ENCODE measurements at regions not wholly inside any gene's neighbourhood (a gene's known extent, or its start where the extent isn't known, plus 50 kb on each side); places are given as distances from the start of the nearest gene placed in this dataset.

DNA sequence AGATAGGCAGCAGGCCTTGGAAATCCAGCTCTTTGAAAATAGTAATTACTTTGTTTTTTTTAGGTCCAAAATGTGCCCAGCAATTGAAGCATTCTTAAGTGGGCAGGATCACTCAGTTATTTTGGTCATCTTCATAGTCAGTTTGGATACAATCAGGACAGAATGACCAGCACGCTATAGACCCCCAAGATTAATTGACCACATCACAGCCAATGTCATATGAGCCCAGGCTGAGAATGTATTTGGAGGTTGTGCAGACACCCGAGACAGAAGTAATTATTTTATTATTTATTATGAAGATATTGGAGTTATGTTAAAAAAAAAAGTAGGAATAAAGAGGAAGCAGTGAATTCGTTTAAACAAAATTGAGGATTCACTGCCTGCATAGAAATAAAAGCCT lies 93.3 kb upstream of the PFKP start:
- no peaks in the 10 kb centered on the region for H3K79me1 ChIP-seq (replicated peaks; ENCODE audit: low read length, poor library complexity, severe bottlenecking)
- no peak overlapping the region for H3K27ac ChIP-seq (ENCODE audit: low read length, poor library complexity, severe bottlenecking)
- no peak overlapping the region for H2AFZ ChIP-seq (ENCODE audit: low read depth, low read length)
- H3K23ac ChIP-seq (ENCODE audit: low read length in 2 of 2): no peak overlapping the region
- no peaks in the 10 kb centered on the region for H3K9me3 ChIP-seq (ENCODE audit: control insufficient read depth, low read length)
- no peak overlapping the region for H3K4ac ChIP-seq (ENCODE audit: low read depth in 1 of 2, low read length in 2 of 2)
- H3K36me3 ChIP-seq (ENCODE audit: control insufficient read depth in 1 of 2, insufficient read depth in 2 of 2, low read depth in 1 of 2, low read length in 2 of 2): no peaks in the 10 kb centered on the region
- H3K9ac ChIP-seq (ENCODE audit: low read length): no peak overlapping the region
- H3K4me1 ChIP-seq (ENCODE audit: control insufficient read depth, insufficient read depth, low read depth, low read length): peaks cover 11% of the 10 kb centered on the region
- no peak overlapping the region for H2BK120ac ChIP-seq (ENCODE audit: low read depth, low read length)
- no peak overlapping the region for H3K4me2 ChIP-seq (ENCODE audit: low read length, poor library complexity, severe bottlenecking)
- H3K18ac ChIP-seq (ENCODE audit: low read depth in 1 of 2, low read length in 2 of 2): no peak overlapping the region
- H2BK5ac ChIP-seq (ENCODE audit: low read depth, low read length, poor library complexity, severe bottlenecking): no peak overlapping the region
- no peak for DNase-seq
- H4K91ac ChIP-seq (ENCODE audit: low read length): no peak overlapping the region
- H2AK5ac ChIP-seq (ENCODE audit: low read length, severe bottlenecking): no peak overlapping the region
- H4K8ac ChIP-seq (ENCODE audit: low read length): no peak overlapping the region
- no peaks in the 10 kb centered on the region for H3K27me3 ChIP-seq (ENCODE audit: control insufficient read depth in 1 of 2, insufficient read depth in 1 of 2, low read length in 2 of 2)
- WGBS: no CpG with 5 or more reads among the region's 3 CpGs
- no peak overlapping the region for H3K4me3 ChIP-seq (ENCODE audit: insufficient read depth in 1 of 2, low read depth in 1 of 2, low read length in 2 of 2)
- H3K14ac ChIP-seq (ENCODE audit: low read length in 2 of 2): no peak overlapping the region
- no peak overlapping the region for H2BK12ac ChIP-seq (ENCODE audit: low read length in 2 of 2)
- H2BK15ac ChIP-seq (ENCODE audit: low read depth, poor library complexity, severe bottlenecking): no peak overlapping the region

DNA sequence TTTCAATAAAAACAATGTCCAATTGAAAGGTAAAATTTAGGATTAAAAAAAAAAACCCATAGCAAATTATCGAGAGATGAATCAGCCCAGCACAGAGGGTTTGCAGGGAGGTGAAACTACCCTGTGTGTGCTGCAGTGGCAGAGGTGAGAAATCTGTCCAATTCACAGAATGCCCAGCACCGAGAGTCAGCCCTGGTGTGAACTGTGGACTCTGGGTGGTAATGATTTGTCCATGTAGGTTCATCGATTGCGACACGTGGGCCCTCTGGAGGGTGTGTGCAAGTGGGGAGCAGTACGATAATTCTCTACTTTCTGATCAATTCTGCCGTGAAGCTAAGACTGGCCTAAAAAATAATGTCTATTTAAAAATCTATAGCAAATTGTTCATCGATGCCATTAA lies 94.5 kb upstream of the PFKP start:
- Histone ChIP-seq H3K9ac (ENCODE audit: low read length) (no peak overlapping the region), H3K9me3 (ENCODE audit: control insufficient read depth, low read length) (no peaks in the 10 kb centered on the region), H3K14ac (ENCODE audit: low read length in 2 of 2) (no peak overlapping the region), H3K36me3 (ENCODE audit: control insufficient read depth in 1 of 2, insufficient read depth in 2 of 2, low read depth in 1 of 2, low read length in 2 of 2) (no peaks in the 10 kb centered on the region), H4K8ac (ENCODE audit: low read length) (no peak overlapping the region), H2BK15ac (ENCODE audit: low read depth, poor library complexity, severe bottlenecking) (no peak overlapping the region), H3K18ac (ENCODE audit: low read depth in 1 of 2, low read length in 2 of 2) (no peak overlapping the region), H3K4me2 (ENCODE audit: low read length, poor library complexity, severe bottlenecking) (no peak overlapping the region), H3K27me3 (ENCODE audit: control insufficient read depth in 1 of 2, insufficient read depth in 1 of 2, low read length in 2 of 2) (no peaks in the 10 kb centered on the region), H2AK5ac (ENCODE audit: low read length, severe bottlenecking) (no peak overlapping the region), H2BK120ac (ENCODE audit: low read depth, low read length) (no peak overlapping the region), H3K79me1 (replicated peaks; ENCODE audit: low read length, poor library complexity, severe bottlenecking) (no peaks in the 10 kb centered on the region), H3K27ac (ENCODE audit: low read length, poor library complexity, severe bottlenecking) (no peak overlapping the region), H2BK12ac (ENCODE audit: low read length in 2 of 2) (no peak overlapping the region), H3K4me1 (ENCODE audit: control insufficient read depth, insufficient read depth, low read depth, low read length) (peaks cover 8% of the 10 kb centered on the region), H2AFZ (ENCODE audit: low read depth, low read length) (no peak overlapping the region), H3K23ac (ENCODE audit: low read length in 2 of 2) (no peak overlapping the region), H3K4ac (ENCODE audit: low read depth in 1 of 2, low read length in 2 of 2) (no peak overlapping the region), H3K4me3 (ENCODE audit: insufficient read depth in 1 of 2, low read depth in 1 of 2, low read length in 2 of 2) (no peak overlapping the region), H4K91ac (ENCODE audit: low read length) (no peak overlapping the region), H2BK5ac (ENCODE audit: low read depth, low read length, poor library complexity, severe bottlenecking) (no peak overlapping the region)
- DNase-seq: no peak
- WGBS: 90% methylated on average over 6 of the region's 8 CpGs

DNA sequence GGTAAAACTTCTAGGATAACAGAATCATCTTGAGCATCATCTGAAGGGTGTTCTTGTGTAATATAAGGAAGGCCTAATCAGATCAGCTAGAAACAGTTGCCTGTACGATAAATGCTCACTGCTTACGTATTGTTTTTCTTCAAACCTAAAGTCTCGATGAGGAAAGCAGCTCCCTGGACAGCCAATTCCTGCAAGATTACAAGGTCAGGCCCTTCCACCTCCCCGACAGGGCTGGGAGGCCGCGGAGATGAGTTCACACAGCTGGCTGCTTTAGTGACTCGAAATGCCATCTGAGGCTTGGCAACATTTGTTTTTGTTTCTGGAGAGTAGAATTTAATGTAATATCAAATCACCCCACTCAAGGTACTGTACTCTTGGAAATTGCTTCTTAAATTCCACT lies 95.1 kb upstream of the PFKP start:
- peaks cover 8% of the 10 kb centered on the region for H3K4me1 ChIP-seq (ENCODE audit: control insufficient read depth, insufficient read depth, low read depth, low read length)
- H3K9me3 ChIP-seq (ENCODE audit: control insufficient read depth, low read length): no peaks in the 10 kb centered on the region

DNA sequence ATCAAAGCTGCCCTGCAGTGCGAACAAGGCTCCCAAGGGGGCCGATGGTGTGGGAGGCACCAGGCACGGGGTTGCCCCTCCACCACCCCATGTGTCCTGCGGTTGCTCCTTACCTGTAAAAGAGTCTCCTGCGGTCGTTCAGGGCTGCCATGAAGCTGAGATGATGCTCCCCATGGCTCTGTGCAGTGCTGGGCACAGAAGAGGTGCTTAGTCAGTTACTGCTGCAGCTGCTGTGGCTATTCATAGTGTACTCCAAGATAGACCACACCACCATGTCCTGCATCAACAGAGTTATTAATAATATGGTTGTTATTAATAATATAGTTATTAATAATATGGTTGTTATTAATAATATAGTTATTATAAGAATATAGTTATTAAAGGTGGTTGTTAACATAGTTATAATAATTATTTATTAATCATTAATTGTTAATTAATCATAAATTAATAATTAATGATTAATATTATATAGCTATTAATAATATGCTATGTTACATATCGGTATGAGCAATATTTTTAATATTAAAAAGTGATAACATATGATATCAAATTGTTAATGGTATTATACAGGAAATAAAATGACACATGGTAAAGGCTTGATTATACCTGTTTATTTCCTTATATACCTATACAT lies 97.0 kb upstream of the PFKP start:
- Histone ChIP-seq H3K27me3 (ENCODE audit: control insufficient read depth in 1 of 2, insufficient read depth in 1 of 2, low read length in 2 of 2) (peaks cover 0 to 2% of the 10 kb centered on the region in 2 experiments), H3K4me2 (ENCODE audit: low read length, poor library complexity, severe bottlenecking) (no peak overlapping the region), H3K4me3 (ENCODE audit: insufficient read depth in 1 of 2, low read depth in 1 of 2, low read length in 2 of 2) (no peak overlapping the region), H4K91ac (ENCODE audit: low read length) (no peak overlapping the region), H3K9me3 (ENCODE audit: control insufficient read depth, low read length) (no peaks in the 10 kb centered on the region), H4K8ac (ENCODE audit: low read length) (no peak overlapping the region), H2BK12ac (ENCODE audit: low read length in 2 of 2) (no peak overlapping the region), H3K27ac (ENCODE audit: low read length, poor library complexity, severe bottlenecking) (no peak overlapping the region), H3K18ac (ENCODE audit: low read depth in 1 of 2, low read length in 2 of 2) (no peak overlapping the region), H2BK120ac (ENCODE audit: low read depth, low read length) (no peak overlapping the region), H3K4ac (ENCODE audit: low read depth in 1 of 2, low read length in 2 of 2) (no peak overlapping the region), H2AK5ac (ENCODE audit: low read length, severe bottlenecking) (no peak overlapping the region), H2BK15ac (ENCODE audit: low read depth, poor library complexity, severe bottlenecking) (no peak overlapping the region), H3K36me3 (ENCODE audit: control insufficient read depth in 1 of 2, insufficient read depth in 2 of 2, low read depth in 1 of 2, low read length in 2 of 2) (no peaks in the 10 kb centered on the region), H2AFZ (ENCODE audit: low read depth, low read length) (no peak overlapping the region), H3K23ac (ENCODE audit: low read length in 2 of 2) (no peak overlapping the region), H3K14ac (ENCODE audit: low read length in 2 of 2) (no peak overlapping the region), H2BK5ac (ENCODE audit: low read depth, low read length, poor library complexity, severe bottlenecking) (no peak overlapping the region), H3K79me1 (replicated peaks; ENCODE audit: low read length, poor library complexity, severe bottlenecking) (no peaks in the 10 kb centered on the region), H3K9ac (ENCODE audit: low read length) (no peak overlapping the region), H3K4me1 (ENCODE audit: control insufficient read depth, insufficient read depth, low read depth, low read length) (peaks cover 8% of the 10 kb centered on the region)
- no peak for DNase-seq
- 90% methylated on average over 6 of the region's 7 CpGs for WGBS

More for the DNA sequence above, 95.1 kb upstream of the PFKP start:
- no peak overlapping the region for H3K27ac ChIP-seq (ENCODE audit: low read length, poor library complexity, severe bottlenecking)
- H2BK15ac ChIP-seq (ENCODE audit: low read depth, poor library complexity, severe bottlenecking): no peak overlapping the region
- no peak overlapping the region for H4K8ac ChIP-seq (ENCODE audit: low read length)
- H3K27me3 ChIP-seq (ENCODE audit: control insufficient read depth in 1 of 2, insufficient read depth in 1 of 2, low read length in 2 of 2): no peaks in the 10 kb centered on the region
- H3K18ac ChIP-seq (ENCODE audit: low read depth in 1 of 2, low read length in 2 of 2): no peak overlapping the region
- H3K23ac ChIP-seq (ENCODE audit: low read length in 2 of 2): no peak overlapping the region
- no peak overlapping the region for H2BK5ac ChIP-seq (ENCODE audit: low read depth, low read length, poor library complexity, severe bottlenecking)
- no peak overlapping the region for H3K4ac ChIP-seq (ENCODE audit: low read depth in 1 of 2, low read length in 2 of 2)
- H4K91ac ChIP-seq (ENCODE audit: low read length): no peak overlapping the region
- H2AFZ ChIP-seq (ENCODE audit: low read depth, low read length): no peak overlapping the region
- H2AK5ac ChIP-seq (ENCODE audit: low read length, severe bottlenecking): no peak overlapping the region
- H3K4me2 ChIP-seq (ENCODE audit: low read length, poor library complexity, severe bottlenecking): no peak overlapping the region
- no peaks in the 10 kb centered on the region for H3K36me3 ChIP-seq (ENCODE audit: control insufficient read depth in 1 of 2, insufficient read depth in 2 of 2, low read depth in 1 of 2, low read length in 2 of 2)
- H3K9ac ChIP-seq (ENCODE audit: low read length): no peak overlapping the region
- H3K79me1 ChIP-seq (replicated peaks; ENCODE audit: low read length, poor library complexity, severe bottlenecking): no peaks in the 10 kb centered on the region
- no peak overlapping the region for H3K4me3 ChIP-seq (ENCODE audit: insufficient read depth in 1 of 2, low read depth in 1 of 2, low read length in 2 of 2)
- no peak overlapping the region for H2BK12ac ChIP-seq (ENCODE audit: low read length in 2 of 2)
- no peak overlapping the region for H2BK120ac ChIP-seq (ENCODE audit: low read depth, low read length)
- 68% methylated on average over 6 of the region's 7 CpGs for WGBS
- DNase-seq: peak; percentile 18
- no peak overlapping the region for H3K14ac ChIP-seq (ENCODE audit: low read length in 2 of 2)

All from mesenchymal stem cell (in vitro differentiated cells and primary cell).